ENCODE measurements at regions not wholly inside any gene's neighbourhood (a gene's known extent, or its start where the extent isn't known, plus 50 kb on each side); places are given as distances from the start of the nearest gene placed in this dataset.

DNA sequence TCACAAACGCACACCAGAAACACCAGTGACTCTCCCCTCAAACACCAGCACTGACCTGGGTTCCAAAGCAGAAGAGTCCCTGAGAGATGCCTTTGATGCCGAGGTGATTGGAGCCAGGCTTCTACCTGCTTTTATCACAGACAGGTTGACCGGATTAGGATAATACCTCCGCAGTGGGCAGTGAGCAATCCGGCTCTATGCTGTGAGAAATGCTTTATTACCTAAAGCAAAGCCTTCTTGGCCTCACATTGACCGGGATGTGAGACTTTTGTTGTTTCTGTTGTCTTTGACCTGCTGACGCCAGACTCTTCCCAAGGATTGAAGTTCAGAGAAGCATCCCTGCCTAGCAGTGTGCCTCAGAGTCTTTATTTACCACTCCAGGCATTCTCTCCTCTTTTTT, 320.3 kb upstream of the CLINT1 start:
- no peaks in the 10 kb centered on the region for H3K27me3 ChIP-seq
- TF ChIP-seq, protein P1, sequence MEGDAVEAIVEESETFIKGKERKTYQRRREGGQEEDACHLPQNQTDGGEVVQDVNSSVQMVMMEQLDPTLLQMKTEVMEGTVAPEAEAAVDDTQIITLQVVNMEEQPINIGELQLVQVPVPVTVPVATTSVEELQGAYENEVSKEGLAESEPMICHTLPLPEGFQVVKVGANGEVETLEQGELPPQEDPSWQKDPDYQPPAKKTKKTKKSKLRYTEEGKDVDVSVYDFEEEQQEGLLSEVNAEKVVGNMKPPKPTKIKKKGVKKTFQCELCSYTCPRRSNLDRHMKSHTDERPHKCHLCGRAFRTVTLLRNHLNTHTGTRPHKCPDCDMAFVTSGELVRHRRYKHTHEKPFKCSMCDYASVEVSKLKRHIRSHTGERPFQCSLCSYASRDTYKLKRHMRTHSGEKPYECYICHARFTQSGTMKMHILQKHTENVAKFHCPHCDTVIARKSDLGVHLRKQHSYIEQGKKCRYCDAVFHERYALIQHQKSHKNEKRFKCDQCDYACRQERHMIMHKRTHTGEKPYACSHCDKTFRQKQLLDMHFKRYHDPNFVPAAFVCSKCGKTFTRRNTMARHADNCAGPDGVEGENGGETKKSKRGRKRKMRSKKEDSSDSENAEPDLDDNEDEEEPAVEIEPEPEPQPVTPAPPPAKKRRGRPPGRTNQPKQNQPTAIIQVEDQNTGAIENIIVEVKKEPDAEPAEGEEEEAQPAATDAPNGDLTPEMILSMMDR (IDR thresholded peaks at IDR 0.05) = no peak
- no peak for TF ChIP-seq POLR2A (IDR thresholded peaks at IDR 0.05)

DNA sequence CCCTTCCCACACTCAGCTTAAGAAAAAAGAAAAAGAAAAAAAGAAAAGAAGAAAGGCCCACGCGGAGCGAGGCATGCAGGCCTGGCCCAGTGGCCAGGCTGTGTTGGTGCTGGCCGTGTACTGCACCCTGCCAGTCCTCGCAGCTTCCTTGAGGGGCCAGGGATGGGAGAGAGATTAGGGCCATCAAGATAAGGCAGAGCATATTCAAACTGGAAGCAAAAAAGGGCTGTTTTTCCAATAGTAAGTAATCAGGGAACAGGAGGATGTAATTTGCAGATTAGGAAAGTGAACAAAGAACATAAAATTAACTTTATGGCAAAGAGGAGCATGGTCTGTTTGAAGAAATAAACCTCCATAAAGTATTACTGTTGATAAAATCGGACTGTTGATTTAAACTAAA, 319.6 kb upstream of the CLINT1 start:
- Histone ChIP-seq H3K27ac (no peak overlapping the region), H3K27me3 (no peaks in the 10 kb centered on the region), H3K36me3 (no peaks in the 10 kb centered on the region), H3K9me3 (no peaks in the 10 kb centered on the region), H3K4me1 (peaks cover 0 to 11% (median 0%) of the 10 kb centered on the region in 4 donors), H3K4me3 (no peak overlapping the region)
- no peak for DNase-seq
- TF ChIP-seq, protein P1 (IDR thresholded peaks at IDR 0.05) = no peak
- TF ChIP-seq POLR2A (IDR thresholded peaks at IDR 0.05) = no peak

More for the DNA sequence above, 320.3 kb upstream of the CLINT1 start:
- Histone ChIP-seq H3K4me1 (peaks cover 0 to 11% (median 0%) of the 10 kb centered on the region in 4 donors), H3K4me3 (no peak overlapping the region), H3K27ac (no peak overlapping the region), H3K9me3 (no peaks in the 10 kb centered on the region), H3K36me3 (no peaks in the 10 kb centered on the region)
- DNase-seq = no peak

DNA sequence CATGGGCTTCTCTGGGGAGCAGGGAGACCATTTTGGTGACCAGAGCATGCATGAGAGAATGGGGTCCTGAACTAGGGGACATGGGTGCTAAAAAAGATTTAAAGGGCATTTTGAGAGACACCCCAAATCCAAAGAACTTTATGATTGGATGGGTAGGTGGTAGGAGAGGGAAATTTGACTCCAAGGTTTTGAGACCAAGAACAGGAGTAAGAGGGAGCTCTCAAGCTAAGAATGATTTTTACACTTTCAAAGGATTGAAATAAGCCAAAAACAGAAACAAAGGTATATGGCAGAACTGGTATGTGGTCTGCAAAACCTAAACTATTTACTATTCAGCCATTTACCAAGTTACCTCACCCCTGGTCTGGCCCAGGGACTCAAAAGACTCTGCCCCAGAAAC, 318.2 kb upstream of the CLINT1 start:
- H3K4me3 ChIP-seq = no peak overlapping the region
- no peak overlapping the region for H3K27ac ChIP-seq
- no peak for TF ChIP-seq POLR2A (IDR thresholded peaks at IDR 0.05)
- TF ChIP-seq, protein P1 (IDR thresholded peaks at IDR 0.05) = no peak
- no peak for DNase-seq
- H3K27me3 ChIP-seq = no peaks in the 10 kb centered on the region
- no peaks in the 10 kb centered on the region for H3K9me3 ChIP-seq
- H3K4me1 ChIP-seq = peaks cover 0 to 11% (median 0%) of the 10 kb centered on the region in 4 donors
- no peaks in the 10 kb centered on the region for H3K36me3 ChIP-seq

DNA sequence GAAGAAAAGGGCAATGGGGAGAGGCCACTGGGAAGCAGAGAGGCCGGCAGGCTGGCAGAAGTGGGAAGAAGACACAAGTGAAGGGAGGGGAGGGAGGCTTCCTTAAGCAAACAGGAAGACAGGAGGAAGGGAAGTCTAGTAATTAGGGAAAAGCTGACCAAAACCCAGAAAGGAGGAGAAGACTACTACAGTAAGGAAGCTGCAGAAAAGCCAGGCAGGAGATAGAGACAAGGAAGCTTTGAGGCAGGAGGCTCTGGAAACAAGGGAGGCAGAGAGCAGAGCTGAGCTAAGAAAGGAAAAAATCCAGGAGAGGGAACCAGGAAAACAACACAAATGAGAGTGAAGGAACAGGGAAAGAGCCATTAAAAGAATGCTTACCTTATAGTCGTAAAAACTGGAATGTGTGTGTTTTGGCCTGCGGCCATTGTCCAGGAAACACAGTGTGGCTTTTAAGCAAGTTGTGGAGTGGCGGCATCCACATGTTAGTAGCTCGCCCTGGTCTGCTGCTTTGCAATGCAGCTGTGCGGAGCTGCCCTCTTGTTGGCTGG, 317.1 kb upstream of the CLINT1 start:
- DNase-seq = no peak
- Histone ChIP-seq H3K36me3 (no peaks in the 10 kb centered on the region), H3K27me3 (no peaks in the 10 kb centered on the region), H3K4me3 (no peak overlapping the region), H3K27ac (peak overlapping the region in 1 of 4 donors; percentile 6), H3K9me3 (no peaks in the 10 kb centered on the region), H3K4me1 (peaks cover 0 to 11% (median 0%) of the 10 kb centered on the region in 4 donors)
- no peak for TF ChIP-seq POLR2A (IDR thresholded peaks at IDR 0.05)
- TF ChIP-seq, protein P1 (IDR thresholded peaks at IDR 0.05) = no peak

DNA sequence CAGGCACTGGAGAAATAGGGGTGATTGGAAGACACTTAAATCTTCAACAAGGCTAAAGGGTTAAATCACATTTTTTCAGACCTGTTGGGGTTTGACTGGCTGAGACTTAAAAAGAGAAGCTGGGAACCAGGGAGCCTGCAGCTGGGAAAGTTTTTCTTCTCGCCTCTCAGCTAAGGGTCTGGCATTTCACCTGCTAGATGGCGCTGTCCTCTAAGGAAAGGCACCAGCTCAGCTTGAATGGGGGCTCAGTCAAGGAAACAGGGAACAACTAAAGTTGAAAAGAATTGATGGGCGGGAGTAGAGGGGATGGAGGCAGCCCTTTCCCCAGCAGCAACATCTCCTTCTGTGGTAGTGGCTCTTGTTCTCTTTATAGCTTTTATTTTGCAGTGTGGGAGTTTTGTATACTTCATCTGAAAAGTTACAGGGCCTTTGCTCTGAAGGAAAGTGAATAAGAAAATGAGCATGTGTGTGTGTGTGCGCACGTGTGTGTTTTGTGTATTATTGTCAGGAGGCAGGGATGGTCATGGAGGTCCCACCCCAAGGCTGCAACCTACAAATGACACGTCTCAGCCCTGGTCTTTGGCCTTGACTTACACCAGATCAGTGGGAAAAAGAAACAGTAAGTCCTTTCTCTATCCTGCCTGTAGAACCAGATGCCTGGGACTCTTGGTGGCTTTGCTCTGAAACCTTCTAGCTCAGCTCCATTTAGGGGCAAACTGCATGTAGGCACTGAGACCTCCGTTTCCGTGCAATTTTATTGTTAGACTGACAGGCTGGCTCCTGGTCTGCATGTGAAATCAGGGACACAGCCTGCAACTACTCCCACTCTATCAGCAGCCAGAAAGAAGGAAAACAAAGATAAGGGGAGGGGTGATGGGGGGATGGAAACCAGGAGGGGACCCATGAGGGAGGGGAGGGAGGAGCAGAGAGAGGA, 316.2 kb upstream of the CLINT1 start:
- H3K4me3 ChIP-seq = no peak overlapping the region
- peak overlapping the region in 1 of 4 donors; percentile 6 for H3K27ac ChIP-seq
- H3K9me3 ChIP-seq = no peaks in the 10 kb centered on the region
- no peaks in the 10 kb centered on the region for H3K36me3 ChIP-seq
- DNase-seq = peak; percentile 57 to 85 (median 76)
- no peaks in the 10 kb centered on the region for H3K27me3 ChIP-seq
- TF ChIP-seq, protein P1 (IDR thresholded peaks at IDR 0.05) = peak; percentile 34 to 79 (median 65)
- TF ChIP-seq POLR2A (IDR thresholded peaks at IDR 0.05) = no peak
- H3K4me1 ChIP-seq = peaks cover 0 to 11% (median 0%) of the 10 kb centered on the region in 4 donors

All from Peyer's patch (tissue), 4 donors.